NCI-H748 (cell line): ENCODE measurements at regions not wholly inside any gene's neighbourhood (a gene's known extent, or its start where the extent isn't known, plus 50 kb on each side); places are given as distances from the start of the nearest gene placed in this dataset.
"Not testable (repeated sequence)": the region's sequence is repeated elsewhere in the genome, so short reads cannot be mapped to it uniquely, and the experiment has no call there.

ENCODE experiments used
- DNase-seq: peaks from one replicate; lab custom pipeline; 2025; ENCODE audit not compliant: unreplicated experiment; lab: John Stamatoyannopoulos, UW

DNA sequence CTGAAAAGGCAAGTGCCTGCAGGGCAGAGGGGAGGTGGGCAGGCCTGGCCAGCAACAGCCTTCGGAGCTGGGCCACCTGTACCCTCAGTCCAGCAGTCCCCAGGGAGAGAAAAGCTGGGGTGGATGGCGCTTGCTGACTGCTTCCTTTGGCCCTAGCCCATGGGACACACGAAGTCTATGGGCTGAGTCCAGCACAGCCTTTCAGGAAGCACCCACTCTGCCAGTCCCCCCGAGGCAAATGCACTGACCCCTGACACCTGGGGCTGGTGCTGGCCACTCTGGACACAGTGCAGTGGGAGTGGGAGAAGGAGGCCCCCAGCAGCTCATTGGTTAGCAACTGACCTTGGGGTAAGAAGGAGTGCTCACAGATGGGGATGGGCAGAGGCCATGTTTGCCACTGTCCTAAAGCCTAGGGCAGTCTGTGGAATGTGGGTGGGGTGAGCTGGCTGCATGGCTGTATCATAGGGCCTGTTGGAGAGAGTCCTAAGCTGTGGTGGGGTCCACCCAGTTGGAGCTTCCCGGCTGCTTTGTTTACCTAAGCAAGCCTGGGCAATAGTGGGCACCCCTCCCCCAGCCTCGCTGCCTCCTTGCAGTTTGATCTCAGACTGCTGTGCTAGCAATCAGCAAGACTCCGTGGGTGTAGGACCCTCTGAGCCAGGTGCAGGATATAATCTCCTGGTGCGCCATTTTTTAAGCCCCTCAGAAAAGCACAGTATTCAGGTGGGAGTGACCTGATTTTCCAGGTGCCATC, 240.2 kb downstream of the ANKRD30B start:
- not testable (repeated sequence) for DNase-seq

DNA sequence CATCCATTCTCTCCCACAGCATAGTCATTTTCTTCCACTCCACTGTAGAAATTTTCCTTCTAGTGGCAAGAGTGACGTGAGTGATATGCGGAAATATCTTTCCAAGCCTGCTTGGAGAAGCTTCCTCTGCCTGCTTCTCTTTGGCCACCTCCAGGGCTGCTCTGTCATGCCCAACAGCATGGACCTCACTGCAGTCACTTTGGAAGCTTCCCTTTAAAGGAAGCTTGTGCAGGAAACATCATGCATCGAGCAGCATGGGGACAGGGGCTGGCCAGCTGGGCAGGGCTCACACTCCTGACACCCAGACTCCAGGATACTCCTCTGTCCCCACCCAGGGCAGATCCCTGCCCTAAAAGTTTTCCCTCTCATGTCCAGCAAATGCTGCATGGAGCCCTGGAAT, 241.6 kb downstream of the ANKRD30B start:
- not testable (repeated sequence) for DNase-seq

DNA sequence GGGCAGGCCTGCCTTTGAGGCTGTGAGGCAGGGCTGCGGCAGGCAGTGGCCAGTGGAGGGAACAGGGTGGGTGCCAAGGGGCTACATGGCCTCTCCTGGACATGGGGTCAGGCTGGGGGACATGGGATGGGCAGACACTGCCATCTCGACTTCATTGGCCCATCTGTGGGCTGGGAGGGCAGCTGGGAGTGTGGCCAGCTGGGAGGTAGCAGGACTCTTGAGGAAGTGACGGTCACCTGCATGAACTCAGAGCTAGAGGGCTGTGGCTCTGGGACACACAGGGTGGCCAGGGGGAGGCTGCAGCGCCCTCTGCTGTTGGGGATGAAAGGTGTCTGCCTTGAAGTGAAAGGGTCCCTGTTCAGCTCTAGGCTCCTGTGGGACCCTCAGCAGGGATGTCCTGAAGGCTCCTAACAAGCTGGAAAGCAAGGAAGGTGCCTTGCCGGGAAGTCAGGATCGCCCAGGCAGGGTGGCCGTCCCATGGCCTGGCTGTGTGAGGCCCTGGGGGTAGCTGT, 244.0 kb downstream of the ANKRD30B start:
- DNase-seq, result not testable (repeated sequence)

DNA sequence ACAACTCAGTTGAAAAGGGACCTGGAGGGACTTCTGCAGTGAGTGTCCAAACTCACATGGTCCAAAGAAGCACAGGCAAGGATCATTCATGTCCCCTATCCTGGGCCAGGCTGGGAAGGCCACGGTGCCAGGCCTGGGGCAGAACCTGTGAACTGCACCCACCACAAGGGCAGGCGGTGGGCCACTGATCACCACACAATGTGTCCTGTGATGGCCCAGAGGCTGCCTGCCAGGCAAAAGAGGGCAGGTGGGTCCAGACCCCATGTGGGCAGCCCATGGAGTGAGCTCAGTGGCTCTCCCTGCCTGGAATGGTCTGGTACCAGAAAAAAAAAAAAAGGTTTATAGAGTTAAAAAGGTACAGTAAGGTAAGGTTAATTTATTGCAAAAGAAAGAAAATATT, 244.8 kb downstream of the ANKRD30B start:
- not testable (repeated sequence) for DNase-seq

DNA sequence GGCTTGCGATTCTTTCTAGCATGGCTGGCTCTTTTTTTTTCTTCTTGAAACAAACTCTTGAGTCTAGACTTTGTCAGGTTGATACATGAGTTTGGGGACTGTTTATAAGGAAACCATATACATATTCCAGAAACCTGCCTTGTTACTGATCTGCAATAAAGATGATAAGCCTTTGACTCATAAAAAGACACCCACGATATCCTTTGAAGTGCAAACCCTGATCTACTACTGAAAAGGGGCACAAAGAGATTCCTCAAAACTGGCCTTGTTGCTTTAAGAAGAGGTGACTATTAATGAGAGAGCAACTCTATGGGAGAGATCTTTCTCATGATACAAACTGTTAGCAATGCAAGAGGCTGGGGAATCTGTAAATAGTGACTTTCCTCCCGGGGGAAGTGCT, 247.1 kb downstream of the ANKRD30B start:
- not testable (repeated sequence) for DNase-seq

DNA sequence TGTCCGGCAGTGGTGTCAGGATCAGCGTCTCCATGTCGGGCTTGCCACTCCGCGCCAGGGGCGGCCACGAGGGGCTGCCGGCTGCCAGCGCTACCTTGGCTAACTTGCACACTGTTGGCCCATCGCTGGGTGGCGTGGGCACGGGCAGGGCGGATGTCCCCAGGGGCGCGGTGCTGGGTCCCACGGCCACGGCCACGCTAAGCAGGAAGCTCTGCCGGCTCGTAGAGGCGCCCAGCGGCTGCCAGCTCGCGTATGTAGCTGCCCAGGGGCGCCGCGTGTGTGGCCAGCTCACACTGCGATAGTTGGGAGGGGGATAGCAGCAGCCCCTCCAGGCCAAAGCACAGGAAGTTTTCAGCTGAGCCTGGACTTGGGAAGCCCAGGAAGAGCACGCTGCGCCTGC, 249.4 kb downstream of the ANKRD30B start:
- no peak for DNase-seq

DNA sequence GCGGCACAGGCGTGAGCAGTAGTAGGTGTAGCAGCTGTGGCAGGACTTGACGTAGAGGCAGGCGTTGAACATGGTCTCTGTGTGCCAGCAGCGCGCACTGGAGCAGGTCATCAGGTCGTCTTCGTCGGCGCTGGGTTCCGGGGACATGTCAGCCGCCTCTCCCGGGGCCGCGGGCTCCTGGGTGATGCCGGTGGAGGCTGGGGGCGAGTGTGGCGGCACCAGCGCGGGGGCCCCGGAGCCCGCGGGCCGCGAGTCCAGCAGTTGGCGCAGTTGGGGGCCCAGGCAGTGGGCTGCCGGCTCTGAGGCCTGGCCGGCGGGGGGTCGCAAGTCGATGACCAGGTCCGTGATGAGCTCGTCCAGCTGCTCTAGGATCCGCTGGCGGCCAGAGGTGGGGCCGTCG, 249.9 kb downstream of the ANKRD30B start:
- DNase-seq, result not testable (repeated sequence)

DNA sequence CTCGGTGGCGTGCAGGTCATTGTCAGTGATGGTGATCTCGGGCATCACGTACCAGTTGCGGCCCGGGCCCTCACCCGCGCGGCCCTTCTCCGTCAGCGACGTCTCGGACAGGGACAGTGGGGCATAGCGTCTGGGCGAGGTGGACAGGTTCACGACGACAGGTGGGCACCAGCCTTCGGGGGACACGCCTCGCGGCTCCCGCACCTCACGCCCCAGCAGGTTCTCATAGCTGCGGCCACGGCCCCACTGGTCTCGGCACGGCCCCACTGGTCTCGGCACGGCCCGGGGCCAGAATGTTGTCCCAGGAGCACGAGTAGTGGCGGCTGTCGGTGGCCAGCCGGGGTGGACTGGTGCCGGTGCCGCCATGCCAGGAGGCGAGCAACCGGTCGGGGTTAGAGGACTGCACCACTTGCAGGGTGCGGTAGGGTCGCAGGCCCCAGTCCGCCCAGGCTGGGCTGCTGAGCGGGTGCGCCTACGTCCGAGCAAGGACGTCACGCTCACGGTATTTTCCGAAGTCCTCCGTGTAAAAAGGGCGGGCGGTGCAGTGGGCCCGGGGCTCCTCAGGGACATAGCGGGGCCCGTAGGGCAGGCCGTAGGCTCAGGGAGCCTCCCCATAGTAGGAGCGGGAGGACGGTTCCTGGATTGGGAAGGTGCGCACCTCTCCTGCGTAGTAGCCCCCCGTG, 250.5 kb downstream of the ANKRD30B start:
- not testable (repeated sequence) for DNase-seq

DNA sequence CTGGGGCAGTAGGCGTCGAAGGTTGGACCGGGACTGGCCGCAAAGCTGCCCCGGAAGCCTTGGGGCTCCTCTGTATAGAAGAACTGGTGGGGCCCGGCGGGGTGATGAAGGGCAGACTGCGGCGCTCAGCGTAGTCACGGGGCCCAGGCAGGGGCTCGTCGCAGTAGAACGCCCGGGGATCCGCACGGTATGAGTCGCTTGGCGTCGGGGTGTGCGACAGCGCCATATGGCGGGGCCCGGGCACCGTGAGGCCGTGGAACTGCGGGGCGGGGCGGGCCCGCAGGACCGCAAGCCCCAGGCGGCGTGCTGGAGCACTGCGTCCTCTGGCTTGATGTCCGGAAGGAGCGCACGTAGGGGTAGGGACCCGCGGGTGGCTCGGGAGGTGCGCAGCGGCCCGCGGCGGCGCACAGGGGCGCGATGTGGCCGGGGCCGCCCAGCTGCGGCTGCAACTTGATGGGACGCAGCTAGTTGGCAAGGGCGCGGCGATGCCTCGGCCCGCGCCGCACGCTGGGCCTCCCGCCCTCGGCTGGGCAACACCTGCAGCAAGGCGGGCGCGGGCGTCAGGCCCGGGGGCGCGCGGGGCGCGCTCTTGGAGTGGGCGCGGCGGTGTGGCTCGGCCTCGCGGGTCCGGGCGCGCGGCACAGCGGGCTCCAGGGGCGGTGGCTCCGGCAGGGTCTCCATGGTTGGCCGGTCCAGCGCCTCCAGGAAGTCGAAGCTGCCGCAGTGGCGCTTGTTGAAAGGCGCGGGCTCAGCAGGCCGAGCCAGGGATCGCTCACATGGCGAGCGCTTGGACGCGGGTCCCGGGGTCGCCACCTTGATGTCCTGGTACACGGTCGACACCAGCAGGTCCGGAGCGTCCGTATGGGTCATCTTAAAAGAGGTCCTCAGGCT, 251.4 kb downstream of the ANKRD30B start:
- DNase-seq, result no peak

DNA sequence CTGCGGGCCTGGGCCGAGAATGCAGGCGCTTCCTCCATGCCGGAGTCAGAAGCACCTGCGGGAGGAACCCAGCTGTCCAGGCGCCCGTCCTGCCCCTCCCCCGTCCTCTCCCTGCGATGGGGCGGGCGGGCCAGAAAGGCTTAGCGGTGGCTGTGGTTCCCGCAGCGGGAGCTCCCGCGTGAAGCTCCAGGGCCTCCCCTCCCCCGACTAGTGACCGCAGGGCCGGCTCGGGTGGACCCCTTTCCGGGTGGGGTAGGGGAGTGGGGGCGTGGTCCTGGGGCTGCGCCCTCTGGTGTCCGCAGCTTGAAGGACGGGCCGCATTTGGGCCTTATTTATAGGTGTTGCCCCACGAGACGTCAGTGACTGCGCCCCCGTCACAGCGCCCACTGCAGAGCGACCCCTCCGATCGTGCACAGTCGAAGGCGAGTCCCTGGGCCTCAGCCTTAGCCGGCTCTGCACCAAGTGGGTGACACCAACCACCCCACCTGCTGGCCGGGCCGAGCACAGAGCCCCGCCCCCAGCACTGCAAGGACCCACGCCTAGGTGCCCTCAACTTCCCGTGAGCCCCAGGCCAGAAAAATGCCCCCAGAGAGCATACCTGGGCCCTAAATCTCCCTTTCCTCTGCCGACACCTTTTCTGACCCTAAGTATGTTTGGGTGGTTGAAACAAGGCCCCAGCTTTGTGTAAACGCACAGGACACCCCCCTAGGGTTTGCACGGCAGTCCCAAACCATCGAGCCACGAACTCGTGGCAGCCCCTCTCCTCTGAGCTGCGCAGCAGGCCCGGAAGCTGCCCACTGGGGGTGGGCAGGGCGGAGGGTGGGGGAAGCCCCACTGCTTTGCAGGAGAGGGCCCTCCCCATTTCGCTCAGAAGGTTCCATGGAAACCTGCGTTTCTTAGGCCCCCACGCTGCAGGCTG, 252.4 kb downstream of the ANKRD30B start:
- not testable (repeated sequence) for DNase-seq

DNA sequence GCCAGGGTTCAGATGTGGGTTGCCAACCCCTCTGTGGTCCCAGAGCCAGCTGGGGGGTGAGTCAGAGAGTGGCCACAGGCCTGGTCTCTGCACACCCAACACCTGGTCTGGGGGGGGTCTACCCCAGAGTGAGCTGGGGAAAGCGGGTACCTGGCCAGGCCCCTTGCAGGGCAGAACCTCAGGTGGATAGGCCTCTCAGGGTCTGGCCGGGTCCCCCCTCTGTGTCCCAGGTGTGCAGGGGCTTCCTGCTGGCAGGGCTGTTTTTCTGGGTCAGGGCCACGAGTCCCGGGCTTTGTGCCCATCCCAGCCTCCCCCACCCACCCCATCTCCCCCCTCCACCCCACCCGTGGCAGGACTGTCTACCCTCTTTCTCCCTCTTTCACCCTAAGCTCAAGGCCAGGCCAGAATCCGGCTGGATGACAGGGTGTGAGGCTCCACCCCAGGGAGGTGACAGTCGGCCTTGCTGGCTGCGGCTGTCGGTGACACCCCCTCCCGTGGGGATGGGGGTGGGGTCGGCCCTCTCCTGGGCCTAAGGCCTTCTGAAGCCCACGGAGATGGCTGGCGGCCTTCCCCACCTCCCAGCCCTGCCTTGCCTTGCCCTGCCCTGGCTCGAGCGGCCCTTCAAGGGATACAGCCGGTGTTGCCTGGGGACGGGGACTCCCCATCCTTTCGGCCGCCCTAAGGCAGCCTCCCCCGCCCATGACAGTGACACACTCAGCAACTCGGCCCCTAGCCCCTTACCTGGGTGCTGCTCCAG, 253.2 kb downstream of the ANKRD30B start:
- DNase-seq, result not testable (repeated sequence)

DNA sequence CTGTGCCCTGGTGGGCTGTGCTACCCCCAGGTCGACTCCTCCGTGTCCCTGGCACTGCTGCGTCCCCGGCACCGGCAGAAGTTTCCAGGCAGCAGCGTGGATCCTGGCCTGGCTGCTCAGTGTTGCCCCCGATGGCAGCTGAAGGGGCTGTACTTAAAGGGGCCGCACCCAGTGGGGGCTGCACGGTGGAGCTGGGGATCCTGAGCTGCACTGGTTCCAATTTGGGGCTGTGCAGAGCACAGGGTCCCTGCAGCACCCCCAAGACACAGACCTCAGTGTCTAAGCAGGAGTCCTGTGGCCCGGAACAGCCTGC, 253.8 kb downstream of the ANKRD30B start:
- DNase-seq, result not testable (repeated sequence)

DNA sequence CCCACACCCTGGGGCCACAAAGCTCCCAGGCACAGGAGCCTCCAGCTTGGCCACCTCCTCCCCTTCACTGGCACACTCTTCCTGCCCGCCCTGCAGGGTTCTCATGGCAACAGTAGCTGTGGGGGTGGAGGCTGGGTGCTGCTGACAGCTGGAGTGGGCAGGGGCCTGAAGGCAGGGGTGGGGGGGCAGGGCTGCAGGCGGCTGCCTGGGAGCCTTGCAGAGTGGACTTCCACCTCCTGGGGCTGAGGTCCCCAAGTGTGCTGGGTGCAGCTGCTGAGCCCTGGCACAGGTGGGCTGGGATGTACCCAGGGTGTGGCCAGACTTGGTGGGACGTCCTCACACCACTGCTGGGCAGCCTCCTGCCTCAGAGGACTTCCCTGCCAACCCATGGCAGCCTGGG, 254.8 kb downstream of the ANKRD30B start:
- not testable (repeated sequence) for DNase-seq

DNA sequence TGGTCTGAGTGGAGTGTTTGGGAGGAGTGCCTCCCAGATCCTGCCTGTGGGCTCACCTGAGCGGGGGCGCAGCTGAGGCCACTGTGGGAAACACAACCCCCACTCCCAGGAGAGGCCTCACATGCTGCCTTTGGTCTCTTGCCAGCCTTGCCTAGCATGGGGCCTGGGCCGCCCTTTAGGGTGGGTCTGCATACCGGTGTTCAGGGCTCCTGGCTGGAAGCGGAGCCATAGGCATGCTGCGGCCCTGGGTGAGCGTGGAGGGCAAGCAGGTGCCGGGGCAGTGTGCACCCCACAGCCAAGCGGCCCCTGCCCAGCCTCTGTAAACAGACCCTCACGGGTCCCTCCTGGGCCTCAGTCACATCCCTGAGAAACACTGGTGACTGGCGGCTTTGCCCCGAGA, 255.3 kb downstream of the ANKRD30B start:
- not testable (repeated sequence) for DNase-seq

DNA sequence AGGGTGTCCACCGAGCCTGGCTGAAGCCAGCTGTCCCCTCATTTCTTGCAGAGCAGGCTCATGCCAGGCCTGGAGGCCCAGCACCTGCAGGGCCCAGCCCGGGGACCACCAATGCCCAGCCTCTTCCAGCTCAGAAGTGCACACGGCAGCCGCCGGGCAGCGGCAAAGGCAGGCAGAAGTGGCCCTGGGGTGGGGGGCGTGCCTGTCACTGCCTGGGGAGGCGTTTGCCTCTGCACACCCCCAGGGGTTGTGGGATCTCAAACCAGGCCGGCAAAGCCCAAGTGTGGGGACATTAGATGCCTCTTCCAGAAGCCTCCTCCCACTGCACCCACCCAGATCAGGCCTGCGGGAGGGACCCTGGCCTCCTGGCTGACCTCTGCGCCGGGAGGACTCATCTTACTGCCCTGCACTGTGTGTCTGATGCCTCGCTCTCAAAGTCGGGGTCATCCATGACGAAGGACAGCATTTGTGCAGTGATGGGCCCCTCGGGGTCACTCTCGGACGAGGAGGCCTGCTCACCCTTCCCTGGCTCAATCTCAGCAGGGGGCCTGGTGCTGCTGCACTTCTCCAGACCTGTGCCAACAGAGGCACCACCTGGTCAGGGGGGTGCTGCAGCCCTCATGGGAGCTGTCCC, 255.8 kb downstream of the ANKRD30B start:
- not testable (repeated sequence) for DNase-seq

DNA sequence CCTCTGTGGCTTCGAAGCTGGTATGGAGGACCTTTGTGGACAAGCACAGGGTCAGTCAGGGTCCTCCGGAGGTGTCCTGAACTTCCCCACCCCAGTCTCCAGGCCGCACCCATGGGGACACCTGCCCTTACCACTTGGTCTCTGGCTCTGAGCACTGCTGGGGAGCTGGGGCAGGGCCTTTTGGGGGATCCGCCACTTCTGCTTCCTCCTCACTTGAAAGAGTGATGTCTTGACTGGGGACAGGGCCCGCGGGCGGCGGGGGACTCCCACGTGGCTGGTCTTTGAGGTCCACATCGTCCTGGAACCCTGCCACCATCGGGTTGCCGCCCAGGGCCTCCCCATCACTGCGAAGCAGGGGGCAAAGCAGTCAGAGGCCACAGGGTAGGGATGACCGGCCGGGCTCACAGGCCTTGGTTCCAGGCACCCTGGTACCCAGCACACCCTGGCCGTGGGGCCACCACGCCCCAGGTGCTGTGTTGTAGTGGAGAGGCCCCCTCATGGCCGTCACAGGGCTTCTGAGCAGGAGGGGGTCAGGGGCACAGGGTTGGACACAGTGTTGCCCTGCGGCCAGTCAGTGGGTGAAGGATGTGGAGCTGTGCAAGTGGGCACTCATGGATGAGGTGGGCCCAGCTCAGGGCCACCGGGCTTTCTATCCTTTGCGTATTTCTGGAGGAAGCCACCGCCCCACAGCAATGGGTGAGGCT, 256.4 kb downstream of the ANKRD30B start:
- DNase-seq, result not testable (repeated sequence)

DNA sequence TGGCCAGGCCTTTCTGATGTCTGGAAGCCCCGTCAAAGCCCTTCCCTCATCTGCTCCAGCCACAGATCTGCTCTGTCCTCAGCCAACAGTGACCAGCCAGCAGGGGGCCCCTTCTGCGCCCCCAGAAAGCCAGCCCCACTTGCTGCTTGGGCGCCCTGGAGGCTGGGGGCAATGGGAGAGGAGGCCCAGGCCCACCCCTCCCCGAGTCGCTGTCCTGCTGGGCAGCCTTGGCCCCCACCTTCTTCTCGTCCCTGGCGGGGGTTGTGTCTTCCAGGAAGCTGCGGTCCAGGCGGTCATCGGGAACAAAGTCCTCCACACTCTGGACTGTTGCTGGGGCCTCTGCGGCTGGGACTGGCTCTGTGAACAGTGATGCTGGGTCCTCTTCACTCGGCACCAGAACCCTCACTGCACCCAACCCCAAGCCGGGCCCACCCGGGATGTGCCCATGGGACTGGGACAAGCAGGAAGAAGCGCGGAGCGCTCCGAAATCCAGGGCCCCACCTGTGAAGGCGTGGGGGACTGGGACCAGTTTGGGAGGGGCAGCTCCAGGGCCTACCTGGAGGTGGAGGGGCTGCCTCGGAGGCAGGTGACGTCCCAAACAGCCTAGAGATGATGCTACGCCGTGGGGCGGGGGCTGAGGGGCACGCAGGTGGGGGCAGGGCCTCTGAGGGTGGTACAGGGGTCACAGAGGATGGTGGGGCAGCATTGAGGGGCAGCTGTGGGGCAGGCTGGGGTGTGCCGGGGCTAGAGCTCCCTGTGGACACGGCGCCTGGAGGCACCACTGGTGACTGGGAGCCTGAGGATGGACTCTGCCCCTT, 257.6 kb downstream of the ANKRD30B start:
- DNase-seq, result no peak

DNA sequence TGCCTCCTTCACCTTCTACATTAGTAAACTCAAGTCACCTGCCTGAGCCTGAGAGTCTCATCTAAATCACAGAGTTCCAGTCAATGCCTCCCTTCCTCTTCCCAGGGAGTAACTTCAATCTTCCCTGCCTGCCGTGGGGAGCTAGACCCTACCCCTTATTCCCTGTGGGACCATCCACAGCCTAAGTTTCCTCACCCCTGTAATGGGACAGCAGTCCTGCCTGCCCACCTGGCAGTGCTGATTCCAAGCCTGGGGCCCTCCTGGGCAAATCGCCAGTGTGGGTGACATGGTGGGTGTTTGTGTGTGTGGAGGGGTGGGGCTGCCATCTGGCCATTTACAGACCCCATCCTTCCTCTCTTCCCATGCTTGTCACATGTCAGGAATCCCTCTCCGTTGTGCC, 258.6 kb downstream of the ANKRD30B start:
- DNase-seq, result not testable (repeated sequence)
